Activated CD8-positive, alpha-beta T cell treated with anti-CD3 and anti-CD28 coated beads for 36 hours (primary cell): ENCODE measurements at regions not wholly inside any gene's neighbourhood (a gene's known extent, or its start where the extent isn't known, plus 50 kb on each side); places are given as distances from the start of the nearest gene placed in this dataset.

Source experiments
- ATAC-seq: fragments of 200-7000 bp; cut with Tn5 transposase; one replicate; pipeline ENCODE4 v1.10.0; 2021; ENCODE audit warnings: mild to moderate bottlenecking, moderate library complexity
- CTCF ChIA-PET: fragments of 350-600 bp; sonication (Branson Sonifier 250); formaldehyde crosslinking; loops from one replicate; lab custom pipeline; 2021; ENCODE audit warnings: antibody characterized with exemption; lab: Charles Lee
- POLR2A ChIA-PET: fragments of 350-600 bp; sonication (Branson Sonifier 250); formaldehyde crosslinking; loops from one replicate; lab custom pipeline; 2021; ENCODE audit warnings: antibody characterized with exemption; lab: Charles Lee
- DNase-seq: peaks from one replicate; pipeline ENCODE4 v3.0.0-alpha.2; 2020
- H3K27ac Mint-ChIP-seq: one replicate; pipeline ENCODE4 v1.8.0; 2021; ENCODE audit warnings: mild to moderate bottlenecking, mixed read lengths
- H3K27me3 Mint-ChIP-seq: one replicate; pipeline ENCODE4 v1.8.0; 2021; ENCODE audit warnings: mixed read lengths
- H3K36me3 Mint-ChIP-seq: one replicate; pipeline ENCODE4 v1.8.0; 2021; ENCODE audit warnings: low read depth, mixed read lengths
- H3K4me1 Mint-ChIP-seq: one replicate; pipeline ENCODE4 v1.8.0; 2021; ENCODE audit warnings: low read depth, mixed read lengths
- H3K4me3 Mint-ChIP-seq: one replicate; pipeline ENCODE4 v1.8.0; 2021; ENCODE audit warnings: mild to moderate bottlenecking, moderate library complexity, mixed read lengths
- H3K9me3 Mint-ChIP-seq: one replicate; pipeline ENCODE4 v1.8.0; 2021; ENCODE audit warnings: mixed read lengths
- intact Hi-C: fragments of 100-400 bp; cut with micrococcal nuclease; formaldehyde crosslinking; loops from one replicate; pipeline ENCODE4 v1.10.0; 2022
- TF ChIP-seq, protein P1 (sequence below): fragments of 200-600 bp; IDR thresholded peaks from one replicate; pipeline ENCODE4 v1.8.0; 2022; ENCODE audit warnings: antibody characterized with exemption, mild to moderate bottlenecking

GRCh38 chr7:118609207-118609606 lies 384.7 kb downstream of the ANKRD7 start:
- CTCF ChIA-PET: no interaction called here
- ATAC-seq (no peak), DNase-seq (no peak)
- Mint-ChIP-seq H3K4me1 (no peaks in the 10 kb centered on the region), H3K36me3 (no peaks in the 10 kb centered on the region), H3K9me3 (no peaks in the 10 kb centered on the region), H3K4me3 (no peak overlapping the region), H3K27ac (no peak overlapping the region), H3K27me3 (no peaks in the 10 kb centered on the region)
- TF ChIP-seq, protein P1, sequence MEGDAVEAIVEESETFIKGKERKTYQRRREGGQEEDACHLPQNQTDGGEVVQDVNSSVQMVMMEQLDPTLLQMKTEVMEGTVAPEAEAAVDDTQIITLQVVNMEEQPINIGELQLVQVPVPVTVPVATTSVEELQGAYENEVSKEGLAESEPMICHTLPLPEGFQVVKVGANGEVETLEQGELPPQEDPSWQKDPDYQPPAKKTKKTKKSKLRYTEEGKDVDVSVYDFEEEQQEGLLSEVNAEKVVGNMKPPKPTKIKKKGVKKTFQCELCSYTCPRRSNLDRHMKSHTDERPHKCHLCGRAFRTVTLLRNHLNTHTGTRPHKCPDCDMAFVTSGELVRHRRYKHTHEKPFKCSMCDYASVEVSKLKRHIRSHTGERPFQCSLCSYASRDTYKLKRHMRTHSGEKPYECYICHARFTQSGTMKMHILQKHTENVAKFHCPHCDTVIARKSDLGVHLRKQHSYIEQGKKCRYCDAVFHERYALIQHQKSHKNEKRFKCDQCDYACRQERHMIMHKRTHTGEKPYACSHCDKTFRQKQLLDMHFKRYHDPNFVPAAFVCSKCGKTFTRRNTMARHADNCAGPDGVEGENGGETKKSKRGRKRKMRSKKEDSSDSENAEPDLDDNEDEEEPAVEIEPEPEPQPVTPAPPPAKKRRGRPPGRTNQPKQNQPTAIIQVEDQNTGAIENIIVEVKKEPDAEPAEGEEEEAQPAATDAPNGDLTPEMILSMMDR: no peak
- intact Hi-C loops: no loop called here
- POLR2A ChIA-PET: no interaction called here

GRCh38 chr7:118615681-118616080 lies 391.2 kb downstream of the ANKRD7 start:
- DNase-seq (no peak), ATAC-seq (no peak)
- Mint-ChIP-seq H3K36me3 (no peaks in the 10 kb centered on the region), H3K4me1 (no peaks in the 10 kb centered on the region), H3K9me3 (no peaks in the 10 kb centered on the region), H3K27me3 (no peaks in the 10 kb centered on the region), H3K27ac (no peak overlapping the region), H3K4me3 (no peak overlapping the region)
- intact Hi-C loops: no loop called here
- ChIA-PET POLR2A (no interaction called here), CTCF (no interaction called here)
- TF ChIP-seq, protein P1: no peak

DNA sequence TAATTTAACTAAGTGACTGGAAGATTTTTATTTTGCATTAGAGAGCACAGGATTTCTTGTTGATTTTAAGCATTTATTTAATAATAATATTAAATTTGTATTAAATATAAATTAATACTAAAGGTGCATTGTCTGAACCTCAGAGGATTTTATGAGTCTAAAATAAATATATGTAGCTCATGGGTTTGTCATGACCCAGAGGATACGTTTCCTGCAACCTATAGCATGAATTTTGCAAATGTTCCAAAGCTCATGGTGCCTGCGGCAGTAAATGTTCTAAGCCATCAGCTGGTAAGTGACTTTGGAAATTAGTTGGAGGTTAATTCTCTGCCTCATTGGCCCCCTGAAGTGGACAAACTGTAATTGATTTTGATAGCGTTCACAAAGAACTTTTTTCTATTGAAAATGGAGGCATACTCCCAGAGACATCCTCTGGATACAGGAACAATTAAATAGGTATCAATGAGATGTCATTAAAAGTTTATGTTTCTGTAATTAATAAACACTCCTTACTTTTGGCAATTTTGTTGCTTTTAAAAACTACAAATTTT lies 397.4 kb downstream of the ANKRD7 start:
- ChIA-PET CTCF (no interaction called here), POLR2A (no interaction called here)
- Mint-ChIP-seq H3K27ac (no peak overlapping the region), H3K4me3 (no peak overlapping the region), H3K4me1 (no peaks in the 10 kb centered on the region), H3K9me3 (no peaks in the 10 kb centered on the region), H3K36me3 (no peaks in the 10 kb centered on the region), H3K27me3 (no peaks in the 10 kb centered on the region)
- ATAC-seq: no peak
- DNase-seq: no peak
- intact Hi-C loops: no loop called here
- TF ChIP-seq, protein P1: no peak

GRCh38 chr7:118626739-118627138 lies 402.2 kb downstream of the ANKRD7 start:
- intact Hi-C loops: no loop called here
- Mint-ChIP-seq H3K4me1 (no peaks in the 10 kb centered on the region), H3K36me3 (no peaks in the 10 kb centered on the region), H3K4me3 (no peak overlapping the region), H3K9me3 (no peaks in the 10 kb centered on the region), H3K27me3 (no peaks in the 10 kb centered on the region), H3K27ac (no peak overlapping the region)
- ATAC-seq: no peak
- no peak for DNase-seq
- ChIA-PET POLR2A (no interaction called here), CTCF (no interaction called here)
- TF ChIP-seq, protein P1: no peak

GRCh38 chr7:118627467-118627866 lies 403.0 kb downstream of the ANKRD7 start:
- no peak for ATAC-seq
- ChIA-PET CTCF (no interaction called here), POLR2A (no interaction called here)
- Mint-ChIP-seq H3K4me1 (no peaks in the 10 kb centered on the region), H3K9me3 (no peaks in the 10 kb centered on the region), H3K4me3 (no peak overlapping the region), H3K27me3 (no peaks in the 10 kb centered on the region), H3K27ac (no peak overlapping the region), H3K36me3 (no peaks in the 10 kb centered on the region)
- no peak for DNase-seq
- intact Hi-C loops: no loop called here
- TF ChIP-seq, protein P1: no peak
